Testis (tissue), 2 donors: ENCODE measurements at regions not wholly inside any gene's neighbourhood (a gene's known extent, or its start where the extent isn't known, plus 50 kb on each side); places are given as distances from the start of the nearest gene placed in this dataset.

Experiments used
- POLR2A ChIP-seq: fragments of 450-650 bp; IDR thresholded peaks from one replicate; pipeline ENCODE4 v1.6.1; 2017; ENCODE audit warnings: antibody characterized with exemption, mild to moderate bottlenecking, moderate library complexity
- TF ChIP-seq, protein P1 (sequence below), 3 experiments: fragments of 450-650 bp in 2 of 3; fragments of 200-600 bp in 1 of 3; sonication (generic) in 1 of 3; IDR thresholded peaks; one replicate each; pipeline ENCODE4 v1.5.1; 2016 to 2019; ENCODE audit warnings: antibody characterized with exemption in 3 of 3, mild to moderate bottlenecking in 2 of 3, moderate library complexity in 1 of 3

DNA sequence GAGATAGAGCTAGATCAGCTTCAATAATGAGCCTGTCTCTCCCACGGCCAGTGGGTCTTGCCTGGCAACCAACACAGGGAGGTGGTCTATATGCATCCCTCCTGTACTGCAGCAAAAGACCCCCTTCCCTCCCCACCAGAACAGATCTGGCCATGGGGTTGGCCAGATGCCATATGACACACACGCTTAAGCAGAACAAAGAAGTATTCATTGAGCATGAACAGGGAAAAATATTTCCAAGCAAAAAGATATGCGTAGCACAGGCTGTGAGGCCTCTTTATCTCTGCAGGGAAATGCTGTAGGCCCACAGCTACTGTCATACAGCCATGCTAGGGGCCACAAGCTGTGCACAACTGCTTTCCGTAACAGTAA, 73.4 kb upstream of the NRSN1 start:
- TF ChIP-seq, protein P1, sequence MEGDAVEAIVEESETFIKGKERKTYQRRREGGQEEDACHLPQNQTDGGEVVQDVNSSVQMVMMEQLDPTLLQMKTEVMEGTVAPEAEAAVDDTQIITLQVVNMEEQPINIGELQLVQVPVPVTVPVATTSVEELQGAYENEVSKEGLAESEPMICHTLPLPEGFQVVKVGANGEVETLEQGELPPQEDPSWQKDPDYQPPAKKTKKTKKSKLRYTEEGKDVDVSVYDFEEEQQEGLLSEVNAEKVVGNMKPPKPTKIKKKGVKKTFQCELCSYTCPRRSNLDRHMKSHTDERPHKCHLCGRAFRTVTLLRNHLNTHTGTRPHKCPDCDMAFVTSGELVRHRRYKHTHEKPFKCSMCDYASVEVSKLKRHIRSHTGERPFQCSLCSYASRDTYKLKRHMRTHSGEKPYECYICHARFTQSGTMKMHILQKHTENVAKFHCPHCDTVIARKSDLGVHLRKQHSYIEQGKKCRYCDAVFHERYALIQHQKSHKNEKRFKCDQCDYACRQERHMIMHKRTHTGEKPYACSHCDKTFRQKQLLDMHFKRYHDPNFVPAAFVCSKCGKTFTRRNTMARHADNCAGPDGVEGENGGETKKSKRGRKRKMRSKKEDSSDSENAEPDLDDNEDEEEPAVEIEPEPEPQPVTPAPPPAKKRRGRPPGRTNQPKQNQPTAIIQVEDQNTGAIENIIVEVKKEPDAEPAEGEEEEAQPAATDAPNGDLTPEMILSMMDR (IDR thresholded peaks at IDR 0.05): no peak
- no peak for TF ChIP-seq POLR2A
